ENCODE measurements at regions not wholly inside any gene's neighbourhood (a gene's known extent, or its start where the extent isn't known, plus 50 kb on each side); places are given as distances from the start of the nearest gene placed in this dataset.
"Not testable (repeated sequence)": the region's sequence is repeated elsewhere in the genome, so short reads cannot be mapped to it uniquely, and the experiment has no call there.

DNA sequence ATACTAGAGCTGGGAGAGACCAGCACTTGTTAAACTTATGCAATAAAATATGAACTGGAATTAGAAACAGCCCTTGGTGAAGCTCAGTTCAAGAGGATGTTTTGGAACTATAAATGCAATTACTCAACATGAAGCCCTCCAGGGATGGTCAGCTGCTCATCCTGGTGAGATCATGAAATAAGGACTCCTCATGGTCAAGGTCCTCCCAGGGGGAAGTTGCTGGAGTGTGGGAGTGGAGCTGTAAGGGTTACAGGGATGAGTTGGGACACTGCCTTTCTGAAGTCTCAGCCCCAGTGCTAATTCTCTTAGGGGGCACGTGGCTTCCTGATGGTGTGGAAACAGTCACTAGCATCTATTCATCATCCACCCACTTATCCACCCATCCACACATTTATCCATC is 301.7 kb upstream of the SFSWAP start:
- H3K4me1 Mint-ChIP-seq (ENCODE audit: low read depth), result no peaks in the 10 kb centered on the region
- no peak overlapping the region for H3K4me3 Mint-ChIP-seq (ENCODE audit: low read depth)
- no peaks in the 10 kb centered on the region for H3K9me3 Mint-ChIP-seq (ENCODE audit: low read depth)
- TF ChIP-seq, protein P1, sequence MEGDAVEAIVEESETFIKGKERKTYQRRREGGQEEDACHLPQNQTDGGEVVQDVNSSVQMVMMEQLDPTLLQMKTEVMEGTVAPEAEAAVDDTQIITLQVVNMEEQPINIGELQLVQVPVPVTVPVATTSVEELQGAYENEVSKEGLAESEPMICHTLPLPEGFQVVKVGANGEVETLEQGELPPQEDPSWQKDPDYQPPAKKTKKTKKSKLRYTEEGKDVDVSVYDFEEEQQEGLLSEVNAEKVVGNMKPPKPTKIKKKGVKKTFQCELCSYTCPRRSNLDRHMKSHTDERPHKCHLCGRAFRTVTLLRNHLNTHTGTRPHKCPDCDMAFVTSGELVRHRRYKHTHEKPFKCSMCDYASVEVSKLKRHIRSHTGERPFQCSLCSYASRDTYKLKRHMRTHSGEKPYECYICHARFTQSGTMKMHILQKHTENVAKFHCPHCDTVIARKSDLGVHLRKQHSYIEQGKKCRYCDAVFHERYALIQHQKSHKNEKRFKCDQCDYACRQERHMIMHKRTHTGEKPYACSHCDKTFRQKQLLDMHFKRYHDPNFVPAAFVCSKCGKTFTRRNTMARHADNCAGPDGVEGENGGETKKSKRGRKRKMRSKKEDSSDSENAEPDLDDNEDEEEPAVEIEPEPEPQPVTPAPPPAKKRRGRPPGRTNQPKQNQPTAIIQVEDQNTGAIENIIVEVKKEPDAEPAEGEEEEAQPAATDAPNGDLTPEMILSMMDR (IDR thresholded peaks at IDR 0.05; ENCODE audit: unreplicated experiment), result no peak
- no peak for DNase-seq (ENCODE audit: low spot score, unreplicated experiment)
- H3K27ac Mint-ChIP-seq, result no peak overlapping the region
- peaks cover 28% of the 10 kb centered on the region for H3K27me3 Mint-ChIP-seq
- no peaks in the 10 kb centered on the region for H3K36me3 Mint-ChIP-seq (ENCODE audit: insufficient read depth)

DNA sequence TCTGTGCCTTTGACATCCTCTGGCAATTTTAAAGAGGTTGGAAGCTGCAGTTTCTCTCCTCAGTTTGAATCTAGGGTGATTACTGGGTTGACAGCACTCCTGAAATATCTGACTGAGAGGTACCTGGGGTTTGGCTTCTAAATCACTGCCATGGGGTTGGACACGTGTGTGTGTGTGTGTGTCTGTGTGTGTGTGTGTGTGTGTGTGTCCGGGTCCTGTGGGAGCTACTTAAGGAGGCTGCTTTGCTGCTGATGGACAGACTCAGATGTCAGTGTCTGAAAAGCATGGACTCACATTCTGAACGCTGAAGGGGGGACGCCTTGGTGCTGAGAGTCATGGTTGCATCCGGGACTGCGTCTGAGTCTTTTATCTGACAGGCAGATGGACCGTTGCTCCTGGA is 299.1 kb upstream of the SFSWAP start:
- H3K27ac Mint-ChIP-seq; H3K9me3 Mint-ChIP-seq (ENCODE audit: low read depth); DNase-seq (ENCODE audit: low spot score, unreplicated experiment); H3K36me3 Mint-ChIP-seq (ENCODE audit: insufficient read depth); H3K4me3 Mint-ChIP-seq (ENCODE audit: low read depth); H3K4me1 Mint-ChIP-seq (ENCODE audit: low read depth): not testable (repeated sequence)
- H3K27me3 Mint-ChIP-seq, result peaks cover 22% of the 10 kb centered on the region

DNA sequence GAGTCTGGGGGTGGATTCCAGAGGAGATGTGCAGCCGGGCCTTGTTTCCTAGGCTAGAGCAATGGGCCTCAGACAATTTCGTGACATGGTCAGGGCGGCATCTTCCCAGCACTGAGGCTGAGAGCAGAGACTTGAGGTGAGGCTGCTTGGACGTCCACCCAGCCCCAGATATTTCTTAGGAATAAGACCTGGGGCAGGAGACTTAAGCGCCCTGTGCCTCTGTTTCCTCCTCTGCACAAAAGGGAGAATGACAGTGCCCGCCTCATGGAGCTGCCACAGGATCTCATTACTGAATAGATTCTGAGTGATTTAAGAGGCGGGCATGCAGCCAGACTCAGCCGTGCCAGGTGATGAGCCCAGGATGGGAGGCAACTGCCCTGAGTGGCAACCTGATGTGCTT is 297.9 kb upstream of the SFSWAP start:
- peaks cover 19% of the 10 kb centered on the region for H3K27me3 Mint-ChIP-seq
- H3K9me3 Mint-ChIP-seq (ENCODE audit: low read depth), result no peaks in the 10 kb centered on the region
- no peaks in the 10 kb centered on the region for H3K36me3 Mint-ChIP-seq (ENCODE audit: insufficient read depth)
- H3K4me3 Mint-ChIP-seq (ENCODE audit: low read depth), result no peak overlapping the region
- no peaks in the 10 kb centered on the region for H3K4me1 Mint-ChIP-seq (ENCODE audit: low read depth)
- H3K27ac Mint-ChIP-seq, result no peak overlapping the region
- DNase-seq (ENCODE audit: low spot score, unreplicated experiment), result no peak
- TF ChIP-seq, protein P1 (IDR thresholded peaks at IDR 0.05; ENCODE audit: unreplicated experiment), result no peak

DNA sequence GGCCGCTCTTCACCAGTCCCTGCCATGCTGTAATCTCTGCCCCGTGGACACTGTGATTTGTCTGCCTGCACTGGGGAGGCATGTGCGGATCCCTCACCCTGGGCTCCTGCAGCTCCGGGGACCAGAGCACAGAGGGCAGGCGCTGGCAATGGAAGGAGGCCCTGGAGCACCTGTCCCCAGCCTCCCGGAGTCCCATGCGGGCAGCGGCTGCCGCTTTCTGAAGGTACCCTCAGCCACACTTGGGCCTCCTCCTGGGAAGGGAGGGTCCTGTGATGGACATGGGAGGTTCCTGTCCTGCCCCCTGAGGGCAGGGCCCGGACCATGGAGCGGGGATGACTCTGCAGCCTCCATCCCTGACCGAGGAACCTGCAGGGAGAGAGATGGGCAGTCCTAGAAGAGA is 297.4 kb upstream of the SFSWAP start:
- no peaks in the 10 kb centered on the region for H3K36me3 Mint-ChIP-seq (ENCODE audit: insufficient read depth)

DNA sequence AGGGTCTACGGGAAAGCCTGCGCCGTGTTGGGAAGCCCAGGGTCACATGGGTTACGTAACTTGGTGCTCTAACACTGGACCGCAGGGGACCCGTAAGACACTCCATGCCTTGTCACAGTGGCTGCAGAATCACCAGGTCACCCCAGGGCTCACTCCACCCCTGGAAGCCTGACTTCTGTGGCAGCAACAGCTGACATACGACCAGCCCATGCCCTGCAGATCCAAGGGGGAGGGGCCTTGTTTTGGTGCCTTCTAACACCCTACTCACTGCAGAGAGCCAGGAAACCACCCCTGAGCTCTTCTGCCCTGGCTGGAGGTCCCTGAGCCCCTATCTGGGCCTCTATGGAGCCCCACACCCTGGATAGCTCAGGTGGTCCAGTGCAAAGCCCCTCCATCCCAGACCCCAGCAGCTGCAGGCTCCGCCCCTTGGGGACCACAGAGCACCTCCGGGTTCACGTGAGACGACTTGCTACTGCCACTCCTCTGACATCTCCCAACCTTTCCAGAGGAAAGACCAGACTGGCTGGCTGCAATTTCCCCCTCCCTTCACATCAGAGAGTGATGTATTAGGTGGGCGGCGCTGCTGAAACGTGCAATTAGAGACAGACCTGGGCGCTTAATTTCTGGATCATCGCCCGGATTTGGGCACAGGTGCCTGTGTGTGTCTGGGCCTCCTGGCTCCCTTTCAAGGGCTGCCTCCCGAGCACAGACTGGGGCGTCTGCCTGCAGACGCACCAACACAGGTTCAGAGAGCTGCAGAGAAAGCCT is 296.6 kb upstream of the SFSWAP start:
- not testable (repeated sequence) for H3K27ac Mint-ChIP-seq; DNase-seq (ENCODE audit: low spot score, unreplicated experiment); H3K4me1 Mint-ChIP-seq (ENCODE audit: low read depth); H3K36me3 Mint-ChIP-seq (ENCODE audit: insufficient read depth); H3K9me3 Mint-ChIP-seq (ENCODE audit: low read depth); H3K4me3 Mint-ChIP-seq (ENCODE audit: low read depth)
- peaks cover 29% of the 10 kb centered on the region for H3K27me3 Mint-ChIP-seq

More for the DNA sequence above, 297.4 kb upstream of the SFSWAP start:
- H3K9me3 Mint-ChIP-seq (ENCODE audit: low read depth), result peaks cover 4% of the 10 kb centered on the region
- TF ChIP-seq, protein P1 (IDR thresholded peaks at IDR 0.05; ENCODE audit: unreplicated experiment), result no peak
- no peaks in the 10 kb centered on the region for H3K4me1 Mint-ChIP-seq (ENCODE audit: low read depth)
- no peak overlapping the region for H3K27ac Mint-ChIP-seq
- no peak overlapping the region for H3K4me3 Mint-ChIP-seq (ENCODE audit: low read depth)
- peaks cover 24% of the 10 kb centered on the region for H3K27me3 Mint-ChIP-seq
- DNase-seq (ENCODE audit: low spot score, unreplicated experiment), result no peak

DNA sequence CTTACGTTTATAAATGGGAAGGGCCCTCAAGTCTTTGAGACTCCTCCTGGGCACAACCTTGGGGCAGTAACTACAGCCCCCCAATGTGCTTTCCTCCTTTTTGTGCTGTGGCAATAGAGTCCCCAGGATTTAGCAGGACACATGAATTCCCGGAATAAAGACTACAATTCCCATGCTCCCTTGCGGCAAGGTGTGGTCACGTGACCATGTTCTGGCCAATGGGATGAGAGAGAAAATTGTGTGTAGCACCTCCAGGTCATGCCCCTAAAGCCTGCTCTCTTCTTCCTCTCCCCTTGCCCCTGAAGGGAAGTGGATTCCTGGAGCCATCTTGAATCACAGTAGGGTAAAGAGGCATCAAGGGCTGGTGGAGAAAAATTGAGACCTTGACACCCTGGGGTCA is 295.1 kb upstream of the SFSWAP start:
- no peak for DNase-seq (ENCODE audit: low spot score, unreplicated experiment)
- H3K9me3 Mint-ChIP-seq (ENCODE audit: low read depth), result peaks cover 5% of the 10 kb centered on the region
- TF ChIP-seq, protein P1 (IDR thresholded peaks at IDR 0.05; ENCODE audit: unreplicated experiment), result no peak
- no peaks in the 10 kb centered on the region for H3K4me1 Mint-ChIP-seq (ENCODE audit: low read depth)
- no peaks in the 10 kb centered on the region for H3K36me3 Mint-ChIP-seq (ENCODE audit: insufficient read depth)
- no peak overlapping the region for H3K27ac Mint-ChIP-seq
- peaks cover 23% of the 10 kb centered on the region for H3K27me3 Mint-ChIP-seq
- H3K4me3 Mint-ChIP-seq (ENCODE audit: low read depth), result no peak overlapping the region
